ENCODE measurements at regions not wholly inside any gene's neighbourhood (a gene's known extent, or its start where the extent isn't known, plus 50 kb on each side); places are given as distances from the start of the nearest gene placed in this dataset.
"Not testable (repeated sequence)": the region's sequence is repeated elsewhere in the genome, so short reads cannot be mapped to it uniquely, and the experiment has no call there.

DNA sequence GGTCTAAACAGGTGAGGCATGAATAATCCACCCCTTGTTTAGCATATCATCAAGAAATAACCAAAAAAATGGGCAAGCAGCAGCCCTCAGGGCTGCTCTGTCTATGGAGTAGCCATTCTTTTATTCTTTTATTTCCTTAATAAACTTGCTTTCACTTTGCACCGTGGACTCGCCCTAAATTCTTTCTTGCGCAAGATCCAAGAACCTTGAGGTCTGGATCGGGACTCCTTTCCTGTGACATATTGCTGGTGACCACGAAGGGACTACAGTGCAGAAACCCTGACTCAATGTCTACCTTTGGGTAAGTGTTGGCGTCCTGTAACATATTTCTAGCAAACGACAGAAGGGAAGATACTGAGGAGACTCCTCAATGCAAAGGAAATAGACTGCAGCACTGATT lies 1099.2 kb downstream of the FAM181B start:
- H3K9me3 Mint-ChIP-seq, result no peaks in the 10 kb centered on the region
- H3K27me3 Mint-ChIP-seq, result no peaks in the 10 kb centered on the region
- no peaks in the 10 kb centered on the region for H3K4me1 Mint-ChIP-seq
- ATAC-seq (ENCODE audit: low read depth), result no peak
- no peaks in the 10 kb centered on the region for H3K36me3 Mint-ChIP-seq
- H3K4me3 Mint-ChIP-seq, result no peak overlapping the region
- DNase-seq (ENCODE audit: low spot score in 2 of 2), result no peak
- H3K27ac Mint-ChIP-seq, result no peak overlapping the region

GRCh38 chr11:81602508-81602907 lies 1131.2 kb downstream of the FAM181B start:
- DNase-seq (ENCODE audit: low spot score in 2 of 2), result no peak
- ATAC-seq (ENCODE audit: low read depth), result no peak

GRCh38 chr11:81596704-81597103 lies 1137.0 kb downstream of the FAM181B start:
- Mint-ChIP-seq H3K4me1 (no peaks in the 10 kb centered on the region), H3K27ac (no peak overlapping the region), H3K9me3 (peaks cover 2% of the 10 kb centered on the region), H3K4me3 (no peak overlapping the region), H3K27me3 (no peaks in the 10 kb centered on the region), H3K36me3 (no peaks in the 10 kb centered on the region)
- DNase-seq (ENCODE audit: low spot score in 2 of 2) (no peak), ATAC-seq (ENCODE audit: low read depth) (no peak)

More at GRCh38 chr11:81602508-81602907, 1131.2 kb downstream of the FAM181B start:
- Mint-ChIP-seq H3K36me3 (no peaks in the 10 kb centered on the region), H3K4me3 (no peak overlapping the region), H3K9me3 (peaks cover 4% of the 10 kb centered on the region), H3K27ac (no peak overlapping the region), H3K4me1 (no peaks in the 10 kb centered on the region), H3K27me3 (no peaks in the 10 kb centered on the region)

GRCh38 chr11:81585390-81585933 lies 1148.2 kb downstream of the FAM181B start:
- no peaks in the 10 kb centered on the region for H3K36me3 Mint-ChIP-seq
- no peaks in the 10 kb centered on the region for H3K27me3 Mint-ChIP-seq
- H3K27ac Mint-ChIP-seq, result no peak overlapping the region
- H3K4me3 Mint-ChIP-seq, result no peak overlapping the region
- ATAC-seq (ENCODE audit: low read depth) (no peak), DNase-seq (ENCODE audit: low spot score in 2 of 2) (no peak)
- no peaks in the 10 kb centered on the region for H3K9me3 Mint-ChIP-seq
- H3K4me1 Mint-ChIP-seq, result no peaks in the 10 kb centered on the region

DNA sequence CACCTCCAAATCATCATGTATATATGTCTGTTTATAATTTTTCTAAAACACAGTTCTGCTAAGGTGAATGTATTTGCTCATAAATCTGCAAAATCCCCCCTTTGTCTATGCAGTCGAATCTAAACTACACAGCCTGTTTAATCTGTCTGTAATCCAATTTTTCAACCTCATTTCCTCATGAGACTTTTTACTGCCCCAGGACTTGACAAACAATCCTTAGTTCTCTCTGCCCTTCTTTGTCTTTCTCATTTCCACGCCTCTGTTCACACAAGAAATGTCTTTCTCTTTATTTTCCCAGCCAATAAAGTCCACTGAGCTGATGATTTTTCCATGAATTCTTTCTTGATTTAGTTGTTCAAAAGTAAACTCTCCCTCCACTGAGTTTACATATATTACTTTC lies 1154.3 kb downstream of the FAM181B start:
- DNase-seq (ENCODE audit: low spot score in 2 of 2) (no peak), ATAC-seq (ENCODE audit: low read depth) (no peak)
- Mint-ChIP-seq H3K9me3 (no peaks in the 10 kb centered on the region), H3K27me3 (no peaks in the 10 kb centered on the region), H3K27ac (no peak overlapping the region), H3K36me3 (no peaks in the 10 kb centered on the region), H3K4me1 (no peaks in the 10 kb centered on the region), H3K4me3 (no peak overlapping the region)

DNA sequence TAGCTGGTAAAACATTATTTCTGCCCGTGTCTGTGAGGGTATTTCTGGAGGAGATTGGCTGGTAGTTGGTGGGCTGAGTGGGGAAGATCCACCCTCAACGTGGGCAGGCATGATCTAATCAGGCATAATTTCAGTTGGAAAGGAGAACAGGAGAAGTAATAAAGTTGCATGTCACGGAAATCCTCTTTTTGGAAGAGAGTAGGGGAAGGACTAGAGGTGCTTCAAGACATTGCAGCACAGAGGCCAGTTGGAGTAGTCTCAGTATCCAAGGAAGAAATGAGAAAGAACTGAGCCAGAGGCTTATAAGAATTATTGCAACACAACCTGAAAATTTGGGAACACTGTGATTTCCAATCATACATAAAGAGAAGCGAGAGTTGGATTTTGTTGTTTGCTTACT lies 1155.1 kb downstream of the FAM181B start:
- no peak overlapping the region for H3K27ac Mint-ChIP-seq
- H3K27me3 Mint-ChIP-seq, result no peaks in the 10 kb centered on the region
- H3K9me3 Mint-ChIP-seq, result no peaks in the 10 kb centered on the region

GRCh38 chr11:81574301-81574700 lies 1159.4 kb downstream of the FAM181B start:
- no peak for ATAC-seq (ENCODE audit: low read depth)
- H3K9me3 Mint-ChIP-seq, result no peaks in the 10 kb centered on the region
- no peaks in the 10 kb centered on the region for H3K27me3 Mint-ChIP-seq
- no peaks in the 10 kb centered on the region for H3K36me3 Mint-ChIP-seq
- no peak overlapping the region for H3K4me3 Mint-ChIP-seq
- DNase-seq (ENCODE audit: low spot score in 2 of 2), result no peak
- H3K4me1 Mint-ChIP-seq, result no peaks in the 10 kb centered on the region
- no peak overlapping the region for H3K27ac Mint-ChIP-seq

More for the DNA sequence above, 1155.1 kb downstream of the FAM181B start:
- DNase-seq (ENCODE audit: low spot score in 2 of 2), result no peak
- no peaks in the 10 kb centered on the region for H3K36me3 Mint-ChIP-seq
- no peaks in the 10 kb centered on the region for H3K4me1 Mint-ChIP-seq
- no peak overlapping the region for H3K4me3 Mint-ChIP-seq
- no peak for ATAC-seq (ENCODE audit: low read depth)

- Mint-ChIP-seq H3K4me3 (no peak overlapping the region), H3K9me3 (no peaks in the 10 kb centered on the region), H3K27me3 (no peaks in the 10 kb centered on the region), H3K36me3 (no peaks in the 10 kb centered on the region), H3K4me1 (no peaks in the 10 kb centered on the region), H3K27ac (no peak overlapping the region)
- ATAC-seq (ENCODE audit: low read depth) (no peak), DNase-seq (ENCODE audit: low spot score in 2 of 2) (no peak)
These were observed 1160.3 kb downstream of the FAM181B start for GRCh38 chr11:81573367-81573766.

- Mint-ChIP-seq H3K27ac (no peak overlapping the region), H3K4me1 (no peaks in the 10 kb centered on the region), H3K4me3 (no peak overlapping the region)
These were observed 1163.0 kb downstream of the FAM181B start for GRCh38 chr11:81570669-81571068.

GRCh38 chr11:81569999-81570398 lies 1163.7 kb downstream of the FAM181B start:
- no peaks in the 10 kb centered on the region for H3K27me3 Mint-ChIP-seq
- no peaks in the 10 kb centered on the region for H3K36me3 Mint-ChIP-seq
- no peak overlapping the region for H3K27ac Mint-ChIP-seq
- no peaks in the 10 kb centered on the region for H3K4me1 Mint-ChIP-seq
- peaks cover 4% of the 10 kb centered on the region for H3K9me3 Mint-ChIP-seq
- ATAC-seq (ENCODE audit: low read depth) (no peak), DNase-seq (ENCODE audit: low spot score in 2 of 2) (no peak)
- H3K4me3 Mint-ChIP-seq, result no peak overlapping the region

More at GRCh38 chr11:81570669-81571068, 1163.0 kb downstream of the FAM181B start:
- H3K9me3 Mint-ChIP-seq, result no peaks in the 10 kb centered on the region
- H3K36me3 Mint-ChIP-seq, result no peaks in the 10 kb centered on the region
- no peaks in the 10 kb centered on the region for H3K27me3 Mint-ChIP-seq
- DNase-seq (ENCODE audit: low spot score in 2 of 2) (no peak), ATAC-seq (ENCODE audit: low read depth) (no peak)

GRCh38 chr11:81568918-81569317 lies 1164.7 kb downstream of the FAM181B start:
- Mint-ChIP-seq H3K4me3 (no peak overlapping the region), H3K4me1 (no peaks in the 10 kb centered on the region), H3K9me3 (peaks cover 8% of the 10 kb centered on the region), H3K27ac (no peak overlapping the region), H3K36me3 (no peaks in the 10 kb centered on the region), H3K27me3 (no peaks in the 10 kb centered on the region)
- ATAC-seq (ENCODE audit: low read depth) (no peak), DNase-seq (ENCODE audit: low spot score in 2 of 2) (no peak)

GRCh38 chr11:81548123-81548522 lies 1185.5 kb downstream of the FAM181B start:
- no peak for DNase-seq (ENCODE audit: low spot score in 2 of 2)
- H3K4me1 Mint-ChIP-seq, result no peaks in the 10 kb centered on the region
- H3K27ac Mint-ChIP-seq, result no peak overlapping the region
- H3K4me3 Mint-ChIP-seq, result no peak overlapping the region
- H3K36me3 Mint-ChIP-seq, result no peaks in the 10 kb centered on the region
- no peaks in the 10 kb centered on the region for H3K27me3 Mint-ChIP-seq
- ATAC-seq (ENCODE audit: low read depth), result no peak
- peaks cover 1% of the 10 kb centered on the region for H3K9me3 Mint-ChIP-seq

GRCh38 chr11:81539806-81540205 lies 1193.9 kb downstream of the FAM181B start:
- not testable (repeated sequence) for H3K4me3 Mint-ChIP-seq; H3K27me3 Mint-ChIP-seq; H3K9me3 Mint-ChIP-seq; DNase-seq (ENCODE audit: low spot score in 2 of 2); H3K27ac Mint-ChIP-seq; H3K36me3 Mint-ChIP-seq; ATAC-seq (ENCODE audit: low read depth); H3K4me1 Mint-ChIP-seq

- H3K27me3 Mint-ChIP-seq, result no peaks in the 10 kb centered on the region
- no peaks in the 10 kb centered on the region for H3K36me3 Mint-ChIP-seq
- no peak overlapping the region for H3K27ac Mint-ChIP-seq
- peaks cover 4% of the 10 kb centered on the region for H3K9me3 Mint-ChIP-seq
- H3K4me3 Mint-ChIP-seq, result no peak overlapping the region
- H3K4me1 Mint-ChIP-seq, result no peaks in the 10 kb centered on the region
- no peak for ATAC-seq (ENCODE audit: low read depth)
- DNase-seq (ENCODE audit: low spot score in 2 of 2), result no peak
These were observed 1218.1 kb downstream of the FAM181B start for GRCh38 chr11:81515566-81515965.

- ATAC-seq (ENCODE audit: low read depth) (no peak), DNase-seq (ENCODE audit: low spot score in 2 of 2) (no peak)
- no peak overlapping the region for H3K27ac Mint-ChIP-seq
- peaks cover 2% of the 10 kb centered on the region for H3K4me1 Mint-ChIP-seq
- H3K27me3 Mint-ChIP-seq, result peaks cover 1% of the 10 kb centered on the region
- H3K36me3 Mint-ChIP-seq, result no peaks in the 10 kb centered on the region
- H3K9me3 Mint-ChIP-seq, result no peaks in the 10 kb centered on the region
- H3K4me3 Mint-ChIP-seq, result no peak overlapping the region
These were observed 1236.4 kb downstream of the FAM181B start for GRCh38 chr11:81497202-81497804.
